Spleen (tissue), 11 donors: ENCODE measurements at regions not wholly inside any gene's neighbourhood (a gene's known extent, or its start where the extent isn't known, plus 50 kb on each side); places are given as distances from the start of the nearest gene placed in this dataset.
A peak's percentile ranks its signal among the peaks of the same experiment; 100 is the strongest.

Experiments used
- DNase-seq: peaks from one replicate; pipeline ENCODE4 v3.0.0-alpha.2; 2020
- H3K27ac ChIP-seq, 8 donors: fragments of 200-600 bp; sonication (generic) in 7 of 8; 1 replicate in 4 of 8; 2 replicates in 4 of 8; pipeline versions ENCODE4 v1.5.0 to v1.8.0; 2016 to 2021; ENCODE audit warnings: inconsistent platforms in 4 of 8, mild to moderate bottlenecking in 4 of 8, moderate library complexity in 1 of 8
- H3K27me3 ChIP-seq, 7 donors: fragments of 200-600 bp; sonication (generic) in 6 of 7; replicated peaks in 1 of 7; 1 replicate in 4 of 7; 2 replicates in 3 of 7; pipeline versions ENCODE4 v1.5.0 to v1.8.0; 2016 to 2021; ENCODE audit warnings: inconsistent platforms in 3 of 7, mild to moderate bottlenecking in 1 of 7
- H3K36me3 ChIP-seq, 6 donors: fragments of 200-600 bp; sonication (generic) in 5 of 6; 1 replicate in 4 of 6; 2 replicates in 2 of 6; pipeline versions ENCODE4 v1.5.0 to v1.8.0; 2016 to 2021; ENCODE audit warnings: inconsistent platforms in 2 of 6
- H3K4me1 ChIP-seq, 6 donors: fragments of 200-600 bp; sonication (generic) in 5 of 6; 1 replicate in 3 of 6; 2 replicates in 3 of 6; pipeline versions ENCODE4 v1.5.0 to v1.8.0; 2016 to 2021; ENCODE audit warnings: inconsistent platforms in 3 of 6
- H3K4me3 ChIP-seq, 8 donors: fragments of 200-600 bp; sonication (generic) in 7 of 8; 1 replicate in 4 of 8; 2 replicates in 4 of 8; pipeline versions ENCODE4 v1.5.0 to v1.8.0; 2016 to 2021; ENCODE audit warnings: inconsistent platforms in 4 of 8, mild to moderate bottlenecking in 4 of 8, moderate library complexity in 2 of 8
- H3K9me3 ChIP-seq, 8 donors: fragments of 200-600 bp; sonication (generic) in 7 of 8; 1 replicate in 4 of 8; 2 replicates in 4 of 8; pipeline versions ENCODE4 v1.5.0 to v1.8.0; 2016 to 2021; ENCODE audit warnings: inconsistent platforms in 4 of 8
- CTCF ChIP-seq, 11 experiments: fragments of 200-600 bp in 7 of 11; fragments of 450-650 bp in 4 of 11; sonication (generic) in 4 of 11; IDR thresholded peaks in 8 of 11; conservative IDR thresholded peaks in 3 of 11; 1 replicate in 7 of 11; 2 replicates in 4 of 11; pipeline versions ENCODE4 v1.4.0 to v1.8.0; 2016 to 2021; ENCODE audit warnings: antibody characterized with exemption in 11 of 11, inconsistent platforms in 4 of 11, mild to moderate bottlenecking in 1 of 11
- POLR2A ChIP-seq, 3 donors: fragments of 450-650 bp; IDR thresholded peaks; one replicate each; pipeline ENCODE4 v1.5.1; 2017; ENCODE audit warnings: antibody characterized with exemption in 3 of 3, mild to moderate bottlenecking in 1 of 3
- POLR2AphosphoS5 ChIP-seq, 3 donors: sonication (generic); formaldehyde crosslinking; IDR thresholded peaks; one replicate each; pipeline ENCODE4 v1.5.1; 2017; ENCODE audit warnings: antibody characterized with exemption in 3 of 3
- WGBS, 5 donors: extraction: QIAGEN DNeasy Blood & Tissue Kit in 3 of 5; methylation state at CpG; one replicate each; pipeline versions ENCODE4 v1.1.5 to v1.1.7; 2013 to 2018; 5-methylcytosine and 5-hydroxymethylcytosine counted together
- intact Hi-C: fragments of 100-400 bp; cut with DNase I; formaldehyde crosslinking; loops from one replicate; pipeline ENCODE4 v1.15.0; 2023; ENCODE audit warnings: low total_unique reads
- donor health status: healthy with polysubstance abuse.
- donor health status: DM: no; HTN: no; CAD: no; lungs with moderate emphysema.
- donor health status: DM: no; HTN: no; CAD: no.
- donor health status: Bipolar disorder and iron deficiency.
- donor health status: healthy.
- donor health status: DM: no; HTN: no; CAD: no.
- donor health status: DM: yes; HTN: yes; CAD: no.

GRCh38 chr5:23025629-23026233 lies 172.6 kb upstream of the CDH12 start:
- 74 to 84% (median 81%) methylated on average over 1 of the region's 1 CpG for WGBS, 5 donors
- intact Hi-C loops: no loop called here
- no peaks in the 10 kb centered on the region for H3K9me3 ChIP-seq
- no peaks in the 10 kb centered on the region for H3K4me1 ChIP-seq
- DNase-seq: no peak
- no peak overlapping the region for H3K4me3 ChIP-seq
- no peak for TF ChIP-seq POLR2A (IDR thresholded peaks at IDR 0.05)
- no peak for TF ChIP-seq CTCF (IDR thresholded peaks at IDR 0.05 in 8 of 11, conservative IDR thresholded peaks at IDR 0.05 in 3 of 11)
- TF ChIP-seq POLR2AphosphoS5 (IDR thresholded peaks at IDR 0.05): no peak
- no peaks in the 10 kb centered on the region for H3K36me3 ChIP-seq
- no peaks in the 10 kb centered on the region for H3K27me3 ChIP-seq
- no peak overlapping the region for H3K27ac ChIP-seq

- Histone ChIP-seq H3K27me3 (no peaks in the 10 kb centered on the region), H3K27ac (no peak overlapping the region), H3K36me3 (no peaks in the 10 kb centered on the region), H3K4me3 (no peak overlapping the region), H3K9me3 (peaks cover 0 to 6% (median 0%) of the 10 kb centered on the region in 8 donors), H3K4me1 (no peaks in the 10 kb centered on the region)
- no peak for DNase-seq
- 65 to 74% (median 72%) methylated on average over 5 of the region's 5 CpGs for WGBS, 5 donors
- intact Hi-C loops: no loop called here
- TF ChIP-seq POLR2AphosphoS5 (IDR thresholded peaks at IDR 0.05) (no peak), POLR2A (IDR thresholded peaks at IDR 0.05) (no peak), CTCF (IDR thresholded peaks at IDR 0.05 in 8 of 11, conservative IDR thresholded peaks at IDR 0.05 in 3 of 11) (no peak)
These were observed 171.3 kb upstream of the CDH12 start for GRCh38 chr5:23024470-23024869.

- TF ChIP-seq CTCF (IDR thresholded peaks at IDR 0.05 in 8 of 11, conservative IDR thresholded peaks at IDR 0.05 in 3 of 11): no peak
- WGBS, 5 donors: 56 to 74% (median 61%) methylated on average over 4 of the region's 4 CpGs
- no peaks in the 10 kb centered on the region for H3K9me3 ChIP-seq
- no peaks in the 10 kb centered on the region for H3K36me3 ChIP-seq
- no peaks in the 10 kb centered on the region for H3K27me3 ChIP-seq
- DNase-seq: no peak
- no peak overlapping the region for H3K4me3 ChIP-seq
- intact Hi-C loops: no loop called here
- no peak overlapping the region for H3K27ac ChIP-seq
- peaks cover 0 to 9% (median 0%) of the 10 kb centered on the region in 6 donors for H3K4me1 ChIP-seq
These were observed 161.7 kb upstream of the CDH12 start for GRCh38 chr5:23014825-23015224.

GRCh38 chr5:23014266-23014665 lies 161.1 kb upstream of the CDH12 start:
- peak overlapping the region in 3 of 8 donors; percentile 27 to 58 (median 37) for H3K4me3 ChIP-seq
- DNase-seq: no peak
- no peaks in the 10 kb centered on the region for H3K27me3 ChIP-seq
- 75 to 88% (median 79%) methylated on average over 1 of the region's 1 CpG for WGBS, 5 donors
- H3K27ac ChIP-seq: no peak overlapping the region
- no peaks in the 10 kb centered on the region for H3K9me3 ChIP-seq
- H3K36me3 ChIP-seq: no peaks in the 10 kb centered on the region
- peaks cover 0 to 9% (median 0%) of the 10 kb centered on the region in 6 donors for H3K4me1 ChIP-seq
- no peak for TF ChIP-seq POLR2AphosphoS5 (IDR thresholded peaks at IDR 0.05)
- TF ChIP-seq POLR2A (IDR thresholded peaks at IDR 0.05): no peak
- no peak for TF ChIP-seq CTCF (IDR thresholded peaks at IDR 0.05 in 8 of 11, conservative IDR thresholded peaks at IDR 0.05 in 3 of 11)
- intact Hi-C loops: no loop called here
